ENCODE measurements at regions not wholly inside any gene's neighbourhood (a gene's known extent, or its start where the extent isn't known, plus 50 kb on each side); places are given as distances from the start of the nearest gene placed in this dataset.

- TF ChIP-seq, protein P1, sequence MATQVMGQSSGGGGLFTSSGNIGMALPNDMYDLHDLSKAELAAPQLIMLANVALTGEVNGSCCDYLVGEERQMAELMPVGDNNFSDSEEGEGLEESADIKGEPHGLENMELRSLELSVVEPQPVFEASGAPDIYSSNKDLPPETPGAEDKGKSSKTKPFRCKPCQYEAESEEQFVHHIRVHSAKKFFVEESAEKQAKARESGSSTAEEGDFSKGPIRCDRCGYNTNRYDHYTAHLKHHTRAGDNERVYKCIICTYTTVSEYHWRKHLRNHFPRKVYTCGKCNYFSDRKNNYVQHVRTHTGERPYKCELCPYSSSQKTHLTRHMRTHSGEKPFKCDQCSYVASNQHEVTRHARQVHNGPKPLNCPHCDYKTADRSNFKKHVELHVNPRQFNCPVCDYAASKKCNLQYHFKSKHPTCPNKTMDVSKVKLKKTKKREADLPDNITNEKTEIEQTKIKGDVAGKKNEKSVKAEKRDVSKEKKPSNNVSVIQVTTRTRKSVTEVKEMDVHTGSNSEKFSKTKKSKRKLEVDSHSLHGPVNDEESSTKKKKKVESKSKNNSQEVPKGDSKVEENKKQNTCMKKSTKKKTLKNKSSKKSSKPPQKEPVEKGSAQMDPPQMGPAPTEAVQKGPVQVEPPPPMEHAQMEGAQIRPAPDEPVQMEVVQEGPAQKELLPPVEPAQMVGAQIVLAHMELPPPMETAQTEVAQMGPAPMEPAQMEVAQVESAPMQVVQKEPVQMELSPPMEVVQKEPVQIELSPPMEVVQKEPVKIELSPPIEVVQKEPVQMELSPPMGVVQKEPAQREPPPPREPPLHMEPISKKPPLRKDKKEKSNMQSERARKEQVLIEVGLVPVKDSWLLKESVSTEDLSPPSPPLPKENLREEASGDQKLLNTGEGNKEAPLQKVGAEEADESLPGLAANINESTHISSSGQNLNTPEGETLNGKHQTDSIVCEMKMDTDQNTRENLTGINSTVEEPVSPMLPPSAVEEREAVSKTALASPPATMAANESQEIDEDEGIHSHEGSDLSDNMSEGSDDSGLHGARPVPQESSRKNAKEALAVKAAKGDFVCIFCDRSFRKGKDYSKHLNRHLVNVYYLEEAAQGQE (IDR thresholded peaks at IDR 0.05; ENCODE audit: insufficient read depth in 1 of 2, low read depth in 2 of 2, low read length in 2 of 2), result no peak
- TF ChIP-seq POLR2AphosphoS5 (IDR thresholded peaks at IDR 0.05; ENCODE audit: low read depth, low read length) (no peak), TAF1 (IDR thresholded peaks at IDR 0.05; ENCODE audit: borderline replicate concordance, insufficient read depth, low read length) (no peak), SIN3A (IDR thresholded peaks at IDR 0.05; ENCODE audit: borderline replicate concordance, insufficient read depth, low read length) (no peak)
These were observed 1049.3 kb downstream of the GALC start for GRCh38 chr14:86943391-86944365.

Measured in PFSK-1 (cell line).